ENCODE measurements at regions not wholly inside any gene's neighbourhood (a gene's known extent, or its start where the extent isn't known, plus 50 kb on each side); places are given as distances from the start of the nearest gene placed in this dataset.

- TF ChIP-seq CBX3 (IDR thresholded peaks at IDR 0.05; ENCODE audit: borderline replicate concordance in 1 of 2, low read length in 2 of 2): peak in 1 of 2 experiments; percentile 45; a peak in 1 of 3 replicates
- TF ChIP-seq ZC3H11A (IDR thresholded peaks at IDR 0.05; ENCODE audit: low read depth, low read length): no peak
- peak; percentile 61; the same call in 1 of the 2 replicates for TF ChIP-seq TRIM28 (IDR thresholded peaks at IDR 0.05)
These were observed 462.8 kb upstream of the DPH6 start (continued) for GRCh38 chr15:36008719-36009118.

DNA sequence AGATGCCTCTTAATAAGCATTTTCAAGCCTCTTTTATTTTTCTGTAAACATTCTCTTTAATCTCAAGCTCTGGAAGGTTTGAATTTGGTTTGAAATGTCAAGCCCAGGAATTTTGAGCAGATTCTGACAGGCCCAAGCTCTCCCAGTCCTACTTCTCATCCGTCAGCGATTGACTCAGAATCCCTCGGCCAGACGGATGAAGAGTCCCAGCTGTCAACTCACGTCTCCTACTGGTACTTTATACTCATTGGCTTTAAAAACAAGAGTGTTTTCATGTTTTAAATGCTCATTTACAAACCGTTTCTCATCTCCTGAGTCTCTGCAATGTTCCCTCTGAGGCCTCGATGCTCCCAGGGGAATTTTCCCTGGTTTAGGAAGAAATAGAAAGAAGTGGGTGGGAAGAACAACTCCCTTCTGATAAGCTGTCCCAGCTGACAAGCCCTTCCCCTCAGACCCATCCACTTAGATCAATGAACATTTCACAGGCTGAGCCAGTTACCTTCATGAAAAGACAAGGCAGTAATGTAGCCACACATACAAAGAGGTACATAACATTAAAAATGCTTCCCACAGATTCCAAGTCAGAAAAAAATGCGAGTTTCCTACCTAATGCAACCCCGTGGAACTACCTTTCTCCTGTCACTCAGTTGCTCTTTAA lies 478.2 kb upstream of the DPH6 start:
- ATAC-seq (no peak), FAIRE-seq (no peak), DNase-seq (ENCODE audit: extremely low read depth in 1 of 4, low spot score in 3 of 4) (no peak)
- in situ Hi-C loops (cut with MboI): no loop called here
- Histone ChIP-seq H3K27ac (ENCODE audit: extremely low read depth, low read depth, low read length) (no peak overlapping the region), H2AFZ (ENCODE audit: low read depth, low read length) (no peak overlapping the region), H3K36me3 (ENCODE audit: control insufficient read depth, insufficient read depth, low read length) (no peaks in the 10 kb centered on the region), H3K4me1 (replicated peaks in 1 of 2; ENCODE audit: control insufficient read depth in 2 of 2, insufficient read depth in 2 of 2, low read length in 2 of 2) (no peaks in the 10 kb centered on the region), H3K4me2 (ENCODE audit: insufficient read depth, low read length) (no peak overlapping the region), H3K4me3 (no peak overlapping the region), H3K27me3 (ENCODE audit: control insufficient read depth in 2 of 2, insufficient read depth in 2 of 2, low read length in 2 of 2) (no peaks in the 10 kb centered on the region; a peak in 1 of 5 replicates), H3K9ac (ENCODE audit: insufficient read depth in 1 of 2, low read depth in 2 of 2, low read length in 2 of 2) (no peak overlapping the region), H4K20me1 (replicated peaks; ENCODE audit: control insufficient read depth, insufficient read depth, low read length) (no peaks in the 10 kb centered on the region), H3K79me2 (ENCODE audit: control insufficient read depth, insufficient read depth, low read length) (no peaks in the 10 kb centered on the region), H3K9me1 (ENCODE audit: control insufficient read depth, insufficient read depth, low read length) (no peaks in the 10 kb centered on the region), H3K9me3 (replicated peaks; ENCODE audit: control insufficient read depth, insufficient read depth, low read depth, low read length) (no peaks in the 10 kb centered on the region)
- 1% methylated on average over 9 of the region's 9 CpGs for WGBS (ENCODE audit: insufficient coverage, low coverage, missing lambda C conversion rate)
- intact Hi-C loops (cut with micrococcal nuclease): loop anchor here (10.0 kb wide), 1 partner anchor 61 kb away; no protein-coding TSS in a partner anchor
- ChIA-PET POLR2A (no interaction called here), CTCF (ENCODE audit: low intra/inter-chr PET ratio) (no interaction called here)
- no TSS peak for BruUV-seq (replicated peaks)
- TF ChIP-seq SRF (CRISPR knock-in tag; IDR thresholded peaks at IDR 0.05): no peak
- TF ChIP-seq, protein P1, sequence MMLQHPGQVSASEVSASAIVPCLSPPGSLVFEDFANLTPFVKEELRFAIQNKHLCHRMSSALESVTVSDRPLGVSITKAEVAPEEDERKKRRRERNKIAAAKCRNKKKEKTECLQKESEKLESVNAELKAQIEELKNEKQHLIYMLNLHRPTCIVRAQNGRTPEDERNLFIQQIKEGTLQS (IDR thresholded peaks at IDR 0.05): no peak
- TF ChIP-seq, protein P1 (CRISPR knock-in tag; conservative IDR thresholded peaks at IDR 0.05): no peak
- no peak for TF ChIP-seq ESRRB (CRISPR knock-in tag; IDR thresholded peaks at IDR 0.05; ENCODE audit: borderline replicate concordance)
- no peak for TF ChIP-seq PML (IDR thresholded peaks at IDR 0.05; ENCODE audit: low read length)
- TF ChIP-seq BCL6 (CRISPR knock-in tag; IDR thresholded peaks at IDR 0.05): no peak
- no peak for TF ChIP-seq PBX2 (CRISPR knock-in tag; IDR thresholded peaks at IDR 0.05; ENCODE audit: low read depth)
- no peak for TF ChIP-seq PBX2 (tag; conservative IDR thresholded peaks at IDR 0.05; ENCODE audit: low read depth)
- no peak for TF ChIP-seq PHF21A (IDR thresholded peaks at IDR 0.05; ENCODE audit: borderline replicate concordance, low read depth)
- no peak for TF ChIP-seq MTF1 (CRISPR knock-in tag; IDR thresholded peaks at IDR 0.05; ENCODE audit: borderline replicate concordance)
- TF ChIP-seq SP2 (IDR thresholded peaks at IDR 0.05; ENCODE audit: extremely low read depth, low read depth, low read length, poor library complexity, severe bottlenecking): no peak
- no peak for TF ChIP-seq ZBTB1 (CRISPR knock-in tag; IDR thresholded peaks at IDR 0.05; ENCODE audit: borderline replicate concordance, low read depth)
- TF ChIP-seq BDP1 (IDR thresholded peaks at IDR 0.05; ENCODE audit: insufficient read depth, insufficient read length): no peak
- TF ChIP-seq TOE1 (IDR thresholded peaks at IDR 0.05; ENCODE audit: borderline replicate concordance): no peak
- TF ChIP-seq TOE1 (CRISPR knock-in tag; IDR thresholded peaks at IDR 0.05; ENCODE audit: borderline replicate concordance, low read depth): no peak
- TF ChIP-seq MEF2D (tag; conservative IDR thresholded peaks at IDR 0.05; ENCODE audit: low read depth): no peak
- no peak for TF ChIP-seq ZNF586 (CRISPR knock-in tag; conservative IDR thresholded peaks at IDR 0.05)
